K562 (cell line): ENCODE measurements at regions not wholly inside any gene's neighbourhood (a gene's known extent, or its start where the extent isn't known, plus 50 kb on each side); places are given as distances from the start of the nearest gene placed in this dataset.

ENCODE experiments used
- ATAC-seq: fragments of 200-7000 bp; cut with Tn5 transposase; 3 replicates; pipeline ENCODE4 v1.9.1; 2020; ENCODE audit warnings: moderate library complexity
- BruUV-seq: library from RNA; stranded (reverse); fragments of 400-500 nt; replicated peaks from 2 replicates; lab custom pipeline; 2021; lab: Mats Ljungman, UMichigan
- CTCF ChIA-PET: fragments of 300-600 bp; formaldehyde crosslinking; extraction: SDS; loops from one replicate; lab custom pipeline; 2021; ENCODE audit warnings: low intra/inter-chr PET ratio; lab: Yijun Ruan, JAX
- POLR2A ChIA-PET: fragments of 300-600, 350-650 bp; sonication (Branson Sonifier 250); formaldehyde crosslinking; extraction: SDS; loops from one replicate; lab custom pipeline; 2021; ENCODE audit warnings: antibody characterized with exemption, inconsistent platforms; lab: Yijun Ruan, JAX
- DNase-seq, 4 experiments: peaks; one replicate each; pipeline versions ENCODE4 v3.0.0 to v3.0.0-alpha.2; 2011 to 2018; ENCODE audit warnings: low spot score in 3 of 4, mixed read lengths in 3 of 4; ENCODE audit errors: extremely low read depth in 1 of 4
- FAIRE-seq: peaks from 2 replicates; lab custom pipeline; 2011; peaks lifted over from hg19 to GRCh38; lab: Jason Lieb, UNC
- H2AFZ ChIP-seq: 2 replicates; pipeline ENCODE4 v1.6.0; 2011; ENCODE audit warnings: low read depth, low read length, control low read depth, inconsistent platforms
- H3K27ac ChIP-seq: fragments of 200-600 bp; 3 replicates; pipeline ENCODE4 v1.8.0; 2011; ENCODE audit warnings: low read depth, mild to moderate bottlenecking, control low read depth, inconsistent platforms, low read length, moderate library complexity, mixed read lengths; ENCODE audit errors: extremely low read depth
- H3K27me3 ChIP-seq, 2 experiments: fragments of 300-600 bp in 1 of 2; 2 replicates in 1 of 2; 3 replicates in 1 of 2; pipeline versions ENCODE4 v1.6.0 to v1.8.0; 2011; ENCODE audit warnings: inconsistent platforms in 2 of 2, low read length in 2 of 2, mild to moderate bottlenecking in 1 of 2, mixed read lengths in 1 of 2, moderate library complexity in 1 of 2; ENCODE audit not compliant: control insufficient read depth in 2 of 2, insufficient read depth in 2 of 2
- H3K36me3 ChIP-seq: fragments of 300-600 bp; 3 replicates; pipeline ENCODE4 v1.8.0; 2011; ENCODE audit warnings: mild to moderate bottlenecking, low read length, inconsistent platforms; ENCODE audit not compliant: control insufficient read depth, insufficient read depth
- H3K4me1 ChIP-seq, 2 experiments: fragments of 200-600 bp in 1 of 2; replicated peaks in 1 of 2; 2 replicates in 1 of 2; 3 replicates in 1 of 2; pipeline versions ENCODE4 v1.5.1 to v1.8.0; 2011; ENCODE audit warnings: inconsistent platforms in 2 of 2, low read length in 2 of 2, mild to moderate bottlenecking in 1 of 2, mixed read lengths in 1 of 2, moderate library complexity in 1 of 2; ENCODE audit not compliant: control insufficient read depth in 2 of 2, insufficient read depth in 2 of 2
- H3K4me2 ChIP-seq: 2 replicates; pipeline ENCODE4 v1.6.1; 2011; ENCODE audit warnings: low read length, control low read depth, inconsistent platforms, mixed read lengths; ENCODE audit not compliant: insufficient read depth
- H3K4me3 ChIP-seq: fragments of 200-600 bp; sonication (generic), shearing (Covaris generic); 2 replicates; pipeline ENCODE4 v1.5.1; 2016; ENCODE audit warnings: control low read depth, inconsistent platforms
- H3K79me2 ChIP-seq: fragments of 200-600 bp; 3 replicates; pipeline ENCODE4 v1.8.0; 2011; ENCODE audit warnings: low read length, inconsistent platforms; ENCODE audit not compliant: control insufficient read depth, insufficient read depth
- H3K9ac ChIP-seq, 2 experiments: 2 replicates each; pipeline versions ENCODE4 v1.6.0 to v1.6.1; 2011; ENCODE audit warnings: low read depth in 2 of 2, low read length in 2 of 2, control low read depth in 1 of 2, inconsistent platforms in 1 of 2, mild to moderate bottlenecking in 1 of 2, mixed read lengths in 1 of 2; ENCODE audit not compliant: insufficient read depth in 1 of 2
- H3K9me1 ChIP-seq: one replicate; pipeline ENCODE4 v1.6.0; 2011; ENCODE audit warnings: inconsistent platforms, mild to moderate bottlenecking, low read length, moderate library complexity; ENCODE audit not compliant: control insufficient read depth, insufficient read depth
- H3K9me3 ChIP-seq: replicated peaks from 2 replicates; pipeline ENCODE4 v1.5.1; 2011; ENCODE audit warnings: low read depth, low read length, inconsistent platforms; ENCODE audit not compliant: control insufficient read depth, insufficient read depth
- H4K20me1 ChIP-seq: replicated peaks from 2 replicates; pipeline ENCODE4 v1.6.1; 2011; ENCODE audit warnings: low read length, inconsistent platforms, mixed read lengths; ENCODE audit not compliant: control insufficient read depth, insufficient read depth
- CHD1 ChIP-seq: fragments of 200-600 bp; sonication (generic); IDR thresholded peaks from one replicate; pipeline ENCODE4 v1.6.1; 2012; ENCODE audit warnings: mild to moderate bottlenecking, moderate library complexity, low read length, inconsistent platforms
- DACH1 ChIP-seq: fragments of 450-650 bp; IDR thresholded peaks from 2 replicates; pipeline ENCODE4 v1.6.1; 2018; ENCODE audit not compliant: partially characterized antibody
- NELFE ChIP-seq: IDR thresholded peaks from 2 replicates; pipeline ENCODE4 v1.6.1; 2011; ENCODE audit warnings: mild to moderate bottlenecking; ENCODE audit not compliant: insufficient read depth, insufficient read length
- NFIX ChIP-seq: fragments of 250-450 bp; sonication (Bioruptor Pico); IDR thresholded peaks from 2 replicates; pipeline ENCODE4 v1.4.0; 2020; ENCODE audit warnings: low read depth, mild to moderate bottlenecking, moderate library complexity
- NKRF ChIP-seq: fragments of 450-650 bp; IDR thresholded peaks from 2 replicates; pipeline ENCODE4 v1.6.1; 2016; ENCODE audit warnings: borderline replicate concordance
- POLR3A ChIP-seq: IDR thresholded peaks from 2 replicates; pipeline ENCODE4 v1.6.1; 2011; ENCODE audit warnings: borderline replicate concordance, mild to moderate bottlenecking, moderate library complexity; ENCODE audit not compliant: insufficient read length, insufficient read depth; ENCODE audit errors: extremely low read depth
- SRSF9 ChIP-seq: fragments of 200-400 bp; formaldehyde crosslinking; IDR thresholded peaks from 2 replicates; pipeline ENCODE4 v1.6.1; 2017; ENCODE audit warnings: low read depth, low read length, borderline replicate concordance
- TCF7L2 ChIP-seq: fragments of 150-350 bp; IDR thresholded peaks from 2 replicates; pipeline ENCODE4 v1.6.1; 2016; ENCODE audit warnings: low read depth, mild to moderate bottlenecking, low read length, moderate library complexity
- XRCC3 ChIP-seq: fragments of 450-650 bp; IDR thresholded peaks from 2 replicates; pipeline ENCODE4 v1.6.1; 2017; ENCODE audit warnings: mild to moderate bottlenecking, moderate library complexity
- ZBTB2 ChIP-seq: fragments of 450-650 bp; IDR thresholded peaks from 2 replicates; pipeline ENCODE4 v1.6.1; 2016; ENCODE audit warnings: antibody characterized with exemption
- ZFP30 ChIP-seq: fragments of 250-450 bp; sonication (Bioruptor Pico); IDR thresholded peaks from 2 replicates; pipeline ENCODE4 v1.8.0; 2022; ENCODE audit warnings: moderate library complexity, mild to moderate bottlenecking, inconsistent platforms, borderline replicate concordance
- ZNF143 ChIP-seq: sonication (generic); formaldehyde crosslinking; IDR thresholded peaks from 2 replicates; pipeline ENCODE4 v1.9.0; 2022; ENCODE audit warnings: mild to moderate bottlenecking, missing genetic modification reagents
- ZNF184 ChIP-seq: sonication (generic); formaldehyde crosslinking; IDR thresholded peaks from 2 replicates; pipeline ENCODE4 v1.5.0; 2020; ENCODE audit warnings: missing genetic modification reagents
- ZNF347 ChIP-seq: fragments of 450-650 bp; formaldehyde crosslinking; IDR thresholded peaks from 2 replicates; pipeline ENCODE4 v1.4.0; 2020; ENCODE audit warnings: low read depth, mild to moderate bottlenecking, moderate library complexity
- WGBS: fragments of 100-300 bp; shearing (Covaris generic); methylation state at CpG from one replicate; pipeline ENCODE4 v1.1.6; 2016; ENCODE audit warnings: low coverage, mixed read lengths; ENCODE audit not compliant: insufficient coverage; ENCODE audit errors: missing lambda C conversion rate; 5-methylcytosine and 5-hydroxymethylcytosine counted together
- in situ Hi-C: fragments of 300-500 bp; cut with MboI; formaldehyde crosslinking; loops from 4 replicates; pipeline ENCODE4 v1.15.0; 2018; ENCODE audit warnings: inconsistent platforms, mixed read lengths
- intact Hi-C: fragments of 100-400 bp; cut with micrococcal nuclease; formaldehyde crosslinking; loops from 2 replicates; pipeline ENCODE4 v1.14.2; 2022
- TF ChIP-seq, protein P1 (sequence below): sonication (generic); formaldehyde crosslinking; IDR thresholded peaks from 2 replicates; pipeline ENCODE4 v1.8.0; 2023; ENCODE audit warnings: missing genetic modification reagents, mild to moderate bottlenecking, borderline replicate concordance

GRCh38 chr6:21694168-21694567 lies 100.6 kb downstream of the SOX4 start:
- no peak overlapping the region for H3K9ac ChIP-seq
- H3K36me3 ChIP-seq: no peaks in the 10 kb centered on the region
- no peaks in the 10 kb centered on the region for H4K20me1 ChIP-seq
- no peaks in the 10 kb centered on the region for H3K4me1 ChIP-seq
- H3K27ac ChIP-seq: no peak overlapping the region
- no peaks in the 10 kb centered on the region for H3K27me3 ChIP-seq
- no peaks in the 10 kb centered on the region for H3K9me3 ChIP-seq
- H3K4me2 ChIP-seq: no peak overlapping the region
- TF ChIP-seq SRSF9 (no peak), XRCC3 (no peak), ZNF347 (CRISPR knock-in tag) (no peak), NKRF (no peak), ZNF184 (no peak), DACH1 (no peak), ZBTB2 (no peak), POLR3A (no peak), TCF7L2 (no peak), ZFP30 (CRISPR knock-in tag) (no peak), NELFE (no peak), ZNF143 (no peak), CHD1 (no peak), NFIX (CRISPR knock-in tag) (no peak)
- TF ChIP-seq, protein P1, sequence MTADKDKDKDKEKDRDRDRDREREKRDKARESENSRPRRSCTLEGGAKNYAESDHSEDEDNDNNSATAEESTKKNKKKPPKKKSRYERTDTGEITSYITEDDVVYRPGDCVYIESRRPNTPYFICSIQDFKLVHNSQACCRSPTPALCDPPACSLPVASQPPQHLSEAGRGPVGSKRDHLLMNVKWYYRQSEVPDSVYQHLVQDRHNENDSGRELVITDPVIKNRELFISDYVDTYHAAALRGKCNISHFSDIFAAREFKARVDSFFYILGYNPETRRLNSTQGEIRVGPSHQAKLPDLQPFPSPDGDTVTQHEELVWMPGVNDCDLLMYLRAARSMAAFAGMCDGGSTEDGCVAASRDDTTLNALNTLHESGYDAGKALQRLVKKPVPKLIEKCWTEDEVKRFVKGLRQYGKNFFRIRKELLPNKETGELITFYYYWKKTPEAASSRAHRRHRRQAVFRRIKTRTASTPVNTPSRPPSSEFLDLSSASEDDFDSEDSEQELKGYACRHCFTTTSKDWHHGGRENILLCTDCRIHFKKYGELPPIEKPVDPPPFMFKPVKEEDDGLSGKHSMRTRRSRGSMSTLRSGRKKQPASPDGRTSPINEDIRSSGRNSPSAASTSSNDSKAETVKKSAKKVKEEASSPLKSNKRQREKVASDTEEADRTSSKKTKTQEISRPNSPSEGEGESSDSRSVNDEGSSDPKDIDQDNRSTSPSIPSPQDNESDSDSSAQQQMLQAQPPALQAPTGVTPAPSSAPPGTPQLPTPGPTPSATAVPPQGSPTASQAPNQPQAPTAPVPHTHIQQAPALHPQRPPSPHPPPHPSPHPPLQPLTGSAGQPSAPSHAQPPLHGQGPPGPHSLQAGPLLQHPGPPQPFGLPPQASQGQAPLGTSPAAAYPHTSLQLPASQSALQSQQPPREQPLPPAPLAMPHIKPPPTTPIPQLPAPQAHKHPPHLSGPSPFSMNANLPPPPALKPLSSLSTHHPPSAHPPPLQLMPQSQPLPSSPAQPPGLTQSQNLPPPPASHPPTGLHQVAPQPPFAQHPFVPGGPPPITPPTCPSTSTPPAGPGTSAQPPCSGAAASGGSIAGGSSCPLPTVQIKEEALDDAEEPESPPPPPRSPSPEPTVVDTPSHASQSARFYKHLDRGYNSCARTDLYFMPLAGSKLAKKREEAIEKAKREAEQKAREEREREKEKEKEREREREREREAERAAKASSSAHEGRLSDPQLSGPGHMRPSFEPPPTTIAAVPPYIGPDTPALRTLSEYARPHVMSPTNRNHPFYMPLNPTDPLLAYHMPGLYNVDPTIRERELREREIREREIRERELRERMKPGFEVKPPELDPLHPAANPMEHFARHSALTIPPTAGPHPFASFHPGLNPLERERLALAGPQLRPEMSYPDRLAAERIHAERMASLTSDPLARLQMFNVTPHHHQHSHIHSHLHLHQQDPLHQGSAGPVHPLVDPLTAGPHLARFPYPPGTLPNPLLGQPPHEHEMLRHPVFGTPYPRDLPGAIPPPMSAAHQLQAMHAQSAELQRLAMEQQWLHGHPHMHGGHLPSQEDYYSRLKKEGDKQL (CRISPR knock-in tag): no peak
- TF ChIP-seq, all 486 proteins: peak for 0
- intact Hi-C loops (no loop called here), in situ Hi-C loops (no loop called here)
- no peak for FAIRE-seq
- no peak overlapping the region for H2AFZ ChIP-seq
- no peak for DNase-seq
- ChIA-PET CTCF (no interaction called here), POLR2A (no interaction called here)
- H3K4me3 ChIP-seq: no peak overlapping the region
- BruUV-seq: no TSS peak
- no peaks in the 10 kb centered on the region for H3K79me2 ChIP-seq
- ATAC-seq: no peak
- 0% methylated on average over 2 of the region's 2 CpGs for WGBS
- no peaks in the 10 kb centered on the region for H3K9me1 ChIP-seq
